ENCODE measurements at regions not wholly inside any gene's neighbourhood (a gene's known extent, or its start where the extent isn't known, plus 50 kb on each side); places are given as distances from the start of the nearest gene placed in this dataset.
"Not testable (repeated sequence)": the region's sequence is repeated elsewhere in the genome, so short reads cannot be mapped to it uniquely, and the experiment has no call there.

- DNase-seq (ENCODE audit: low spot score), result no peak
These were observed 671.9 kb upstream of the EEF2KMT start for GRCh38 chr16:5769513-5769912.

GRCh38 chr16:5768445-5768844 is 670.9 kb upstream of the EEF2KMT start:
- DNase-seq (ENCODE audit: low spot score), result no peak

- DNase-seq (ENCODE audit: low spot score), result no peak
These were observed 665.6 kb upstream of the EEF2KMT start for GRCh38 chr16:5763176-5763575.

GRCh38 chr16:5762362-5762761 is 664.8 kb upstream of the EEF2KMT start:
- DNase-seq (ENCODE audit: low spot score), result no peak

- no peak for DNase-seq (ENCODE audit: low spot score)
These were observed 664.0 kb upstream of the EEF2KMT start for GRCh38 chr16:5761592-5761991.

- DNase-seq (ENCODE audit: low spot score), result no peak
These were observed 660.7 kb upstream of the EEF2KMT start for GRCh38 chr16:5758281-5758680.

GRCh38 chr16:5756969-5757368 is 659.4 kb upstream of the EEF2KMT start:
- no peak for DNase-seq (ENCODE audit: low spot score)

GRCh38 chr16:5753381-5753780 is 655.8 kb upstream of the EEF2KMT start:
- DNase-seq (ENCODE audit: low spot score), result no peak

GRCh38 chr16:5751216-5751615 is 653.6 kb upstream of the EEF2KMT start:
- DNase-seq (ENCODE audit: low spot score), result no peak

- not testable (repeated sequence) for DNase-seq (ENCODE audit: low spot score)
These were observed 652.8 kb upstream of the EEF2KMT start for GRCh38 chr16:5750439-5750838.

- DNase-seq (ENCODE audit: low spot score), result no peak
These were observed 641.0 kb upstream of the EEF2KMT start for GRCh38 chr16:5738586-5738985.

- DNase-seq (ENCODE audit: low spot score), result no peak
These were observed 638.8 kb upstream of the EEF2KMT start for GRCh38 chr16:5736209-5736930.

- no peak for DNase-seq (ENCODE audit: low spot score)
These were observed 637.8 kb upstream of the EEF2KMT start for GRCh38 chr16:5735444-5735843.

- DNase-seq (ENCODE audit: low spot score), result no peak
These were observed 633.2 kb upstream of the EEF2KMT start for GRCh38 chr16:5730783-5731182.

- DNase-seq (ENCODE audit: low spot score), result no peak
These were observed 624.6 kb upstream of the EEF2KMT start for GRCh38 chr16:5722116-5722619.

- DNase-seq (ENCODE audit: low spot score), result no peak
These were observed 617.6 kb upstream of the EEF2KMT start for GRCh38 chr16:5715155-5715554.

- DNase-seq (ENCODE audit: low spot score), result no peak
These were observed 612.3 kb upstream of the EEF2KMT start for GRCh38 chr16:5709889-5710288.

- no peak for DNase-seq (ENCODE audit: low spot score)
These were observed 608.6 kb upstream of the EEF2KMT start for GRCh38 chr16:5706211-5706610.

GRCh38 chr16:5704271-5704670 is 606.7 kb upstream of the EEF2KMT start:
- no peak for DNase-seq (ENCODE audit: low spot score)

GRCh38 chr16:5693426-5693825 is 595.8 kb upstream of the EEF2KMT start:
- no peak for DNase-seq (ENCODE audit: low spot score)

GRCh38 chr16:5681966-5682365 is 584.4 kb upstream of the EEF2KMT start:
- DNase-seq (ENCODE audit: low spot score), result no peak

GRCh38 chr16:5678371-5678770 is 580.8 kb upstream of the EEF2KMT start:
- DNase-seq (ENCODE audit: low spot score), result no peak

GRCh38 chr16:5671421-5671820 is 573.8 kb upstream of the EEF2KMT start:
- no peak for DNase-seq (ENCODE audit: low spot score)

- no peak for DNase-seq (ENCODE audit: low spot score)
These were observed 572.6 kb upstream of the EEF2KMT start for GRCh38 chr16:5670198-5670597.

Measured in ureter (tissue), 1 donor.